Nephron (organoid): ENCODE measurements at regions not wholly inside any gene's neighbourhood (a gene's known extent, or its start where the extent isn't known, plus 50 kb on each side); places are given as distances from the start of the nearest gene placed in this dataset.

Experiments
- H3K27ac Mint-ChIP-seq, 3 experiments: 2 replicates each; pipeline ENCODE4 v1.8.0; 2020; ENCODE audit warnings: mixed read lengths in 3 of 3, mild to moderate bottlenecking in 2 of 3, moderate library complexity in 1 of 3
- H3K27me3 Mint-ChIP-seq: 2 replicates; pipeline ENCODE4 v1.8.0; 2021; ENCODE audit warnings: low read depth, mild to moderate bottlenecking, moderate library complexity, mixed read lengths
- H3K36me3 Mint-ChIP-seq: 2 replicates; pipeline ENCODE4 v1.8.0; 2020; ENCODE audit warnings: low read depth, mixed read lengths
- H3K4me1 Mint-ChIP-seq: 2 replicates; pipeline ENCODE4 v1.8.0; 2020; ENCODE audit warnings: mixed read lengths
- H3K4me3 Mint-ChIP-seq, 3 experiments: 2 replicates each; pipeline ENCODE4 v1.8.0; 2020; ENCODE audit warnings: mild to moderate bottlenecking in 3 of 3, mixed read lengths in 3 of 3, moderate library complexity in 2 of 3
- H3K9me3 Mint-ChIP-seq: 2 replicates; pipeline ENCODE4 v1.8.0; 2020; ENCODE audit warnings: mixed read lengths
- CTCF ChIP-seq, 3 experiments: fragments of 200-600 bp; sonication (generic); IDR thresholded peaks; one replicate each; pipeline ENCODE4 v1.5.0; 2021; ENCODE audit warnings: antibody characterized with exemption in 3 of 3; ENCODE audit not compliant: unreplicated experiment in 3 of 3

- no peak overlapping the region for H3K27ac Mint-ChIP-seq
- H3K36me3 Mint-ChIP-seq, result no peaks in the 10 kb centered on the region
- H3K9me3 Mint-ChIP-seq, result no peaks in the 10 kb centered on the region
- no peak overlapping the region for H3K4me3 Mint-ChIP-seq
- TF ChIP-seq CTCF (IDR thresholded peaks at IDR 0.05; ENCODE audit: unreplicated experiment in 3 of 3), result no peak
- H3K27me3 Mint-ChIP-seq, result peaks cover under 1% of the 10 kb centered on the region
- H3K4me1 Mint-ChIP-seq, result peaks cover 10% of the 10 kb centered on the region
These were observed 266.1 kb upstream of the MAP3K1 start for GRCh38 chr5:56549096-56549886.

DNA sequence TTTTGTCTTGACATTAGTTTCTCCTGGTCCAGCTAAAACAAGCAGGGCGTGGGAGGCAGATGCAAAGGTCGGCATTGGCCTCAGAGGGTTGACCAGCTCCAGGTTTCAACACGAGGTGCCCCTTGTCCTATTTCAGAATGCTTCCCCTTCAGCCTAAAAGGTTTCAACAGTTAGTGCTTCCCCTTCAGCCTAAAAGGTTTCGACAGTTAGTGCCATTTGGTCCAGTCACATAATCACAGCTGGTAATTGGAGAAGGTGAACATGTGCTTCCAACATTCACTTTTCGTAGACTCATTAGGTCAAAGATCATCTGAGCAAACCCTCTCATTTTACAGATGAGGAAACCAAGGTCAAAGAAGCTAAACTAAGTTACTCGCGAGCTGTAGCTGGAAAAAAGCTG lies 270.3 kb upstream of the MAP3K1 start:
- peaks cover 10% of the 10 kb centered on the region for H3K4me1 Mint-ChIP-seq
- H3K4me3 Mint-ChIP-seq, result no peak overlapping the region
- no peaks in the 10 kb centered on the region for H3K36me3 Mint-ChIP-seq
- no peak overlapping the region for H3K27ac Mint-ChIP-seq
- no peak for TF ChIP-seq CTCF (IDR thresholded peaks at IDR 0.05; ENCODE audit: unreplicated experiment in 3 of 3)
- H3K27me3 Mint-ChIP-seq, result peaks cover 8% of the 10 kb centered on the region
- no peaks in the 10 kb centered on the region for H3K9me3 Mint-ChIP-seq

- peaks cover 10% of the 10 kb centered on the region for H3K4me1 Mint-ChIP-seq
- no peak for TF ChIP-seq CTCF (IDR thresholded peaks at IDR 0.05; ENCODE audit: unreplicated experiment in 3 of 3)
- H3K27ac Mint-ChIP-seq, result no peak overlapping the region
- H3K27me3 Mint-ChIP-seq, result peaks cover 8% of the 10 kb centered on the region
- H3K36me3 Mint-ChIP-seq, result no peaks in the 10 kb centered on the region
- no peak overlapping the region for H3K4me3 Mint-ChIP-seq
- H3K9me3 Mint-ChIP-seq, result no peaks in the 10 kb centered on the region
These were observed 271.6 kb upstream of the MAP3K1 start for GRCh38 chr5:56543441-56544388.

DNA sequence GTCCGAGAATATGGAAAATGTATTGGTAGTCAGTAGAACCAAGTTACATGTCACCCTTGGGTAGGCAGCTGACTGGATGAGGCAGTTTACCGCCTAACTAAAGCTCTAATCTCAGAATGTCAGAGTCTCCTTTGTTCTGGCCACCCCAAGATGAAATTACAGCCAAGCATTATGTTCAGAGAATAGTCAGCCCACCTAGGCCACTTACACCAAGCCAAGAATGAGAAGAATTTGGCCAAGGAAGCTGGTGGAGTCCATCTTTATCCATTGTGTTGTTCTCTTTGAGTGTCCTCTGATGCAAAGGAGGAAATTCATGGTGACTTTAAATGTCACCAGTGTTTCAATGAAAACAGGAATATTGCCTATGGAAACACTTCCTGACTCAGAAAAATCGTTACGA lies 275.1 kb upstream of the MAP3K1 start:
- Mint-ChIP-seq H3K9me3 (no peaks in the 10 kb centered on the region), H3K4me1 (peaks cover 6% of the 10 kb centered on the region), H3K27ac (no peak overlapping the region), H3K27me3 (peaks cover 8% of the 10 kb centered on the region), H3K36me3 (no peaks in the 10 kb centered on the region), H3K4me3 (no peak overlapping the region)
- TF ChIP-seq CTCF (IDR thresholded peaks at IDR 0.05; ENCODE audit: unreplicated experiment in 3 of 3), result no peak

GRCh38 chr5:56538580-56538979 lies 276.8 kb upstream of the MAP3K1 start:
- H3K27me3 Mint-ChIP-seq, result peaks cover 4% of the 10 kb centered on the region
- H3K27ac Mint-ChIP-seq, result no peak overlapping the region
- no peak for TF ChIP-seq CTCF (IDR thresholded peaks at IDR 0.05; ENCODE audit: unreplicated experiment in 3 of 3)
- H3K4me1 Mint-ChIP-seq, result no peaks in the 10 kb centered on the region
- no peaks in the 10 kb centered on the region for H3K9me3 Mint-ChIP-seq
- H3K36me3 Mint-ChIP-seq, result no peaks in the 10 kb centered on the region
- no peak overlapping the region for H3K4me3 Mint-ChIP-seq
